ENCODE measurements at regions not wholly inside any gene's neighbourhood (a gene's known extent, or its start where the extent isn't known, plus 50 kb on each side); places are given as distances from the start of the nearest gene placed in this dataset.

- ChIA-PET CTCF (interaction anchor here (2.2 kb wide), 1 partner anchor 14 kb away, joined by 7 read pairs; no protein-coding TSS in a partner anchor), POLR2A (no interaction called here)
- TF ChIP-seq CTCF (IDR thresholded peaks at IDR 0.05; ENCODE audit: control extremely low read depth, extremely low read depth, low read depth, missing control alignments): no peak
- no peak for DNase-seq (ENCODE audit: extremely low spot score)
These were observed 328.7 kb upstream of the B3GAT1 start for GRCh38 chr11:134740590-134741261.

- ChIA-PET CTCF (no interaction called here), POLR2A (no interaction called here)
- TF ChIP-seq CTCF (IDR thresholded peaks at IDR 0.05; ENCODE audit: control extremely low read depth, extremely low read depth, low read depth, missing control alignments): no peak
- no peak for DNase-seq (ENCODE audit: extremely low spot score)
These were observed 327.1 kb upstream of the B3GAT1 start for GRCh38 chr11:134739136-134739535.

GRCh38 chr11:134738581-134738980 is 326.5 kb upstream of the B3GAT1 start:
- POLR2A ChIA-PET: no interaction called here
- no peak for TF ChIP-seq CTCF (IDR thresholded peaks at IDR 0.05; ENCODE audit: control extremely low read depth, extremely low read depth, low read depth, missing control alignments)
- DNase-seq (ENCODE audit: extremely low spot score): no peak
- CTCF ChIA-PET: no interaction called here

- POLR2A ChIA-PET: no interaction called here
- no peak for DNase-seq (ENCODE audit: extremely low spot score)
- no peak for TF ChIP-seq CTCF (IDR thresholded peaks at IDR 0.05; ENCODE audit: control extremely low read depth, extremely low read depth, low read depth, missing control alignments)
- CTCF ChIA-PET: no interaction called here
These were observed 325.8 kb upstream of the B3GAT1 start for GRCh38 chr11:134737563-134738510.

GRCh38 chr11:134736251-134736947 is 324.4 kb upstream of the B3GAT1 start:
- no peak for DNase-seq (ENCODE audit: extremely low spot score)
- TF ChIP-seq CTCF (IDR thresholded peaks at IDR 0.05; ENCODE audit: control extremely low read depth, extremely low read depth, low read depth, missing control alignments): no peak
- ChIA-PET POLR2A (no interaction called here), CTCF (no interaction called here)

- ChIA-PET POLR2A (no interaction called here), CTCF (no interaction called here)
- TF ChIP-seq CTCF (IDR thresholded peaks at IDR 0.05; ENCODE audit: control extremely low read depth, extremely low read depth, low read depth, missing control alignments): no peak
- DNase-seq (ENCODE audit: extremely low spot score): no peak
These were observed 322.9 kb upstream of the B3GAT1 start for GRCh38 chr11:134734894-134735293.

Data from GM10248 (cell line).